Ovary (tissue), 7 donors: ENCODE measurements at regions not wholly inside any gene's neighbourhood (a gene's known extent, or its start where the extent isn't known, plus 50 kb on each side); places are given as distances from the start of the nearest gene placed in this dataset.

Experiments
- DNase-seq, 5 donors: peaks; one replicate each; pipeline ENCODE4 v3.0.0-alpha.2; 2019 to 2020
- H3K27ac ChIP-seq, 2 donors: fragments of 200-600 bp; one replicate each; pipeline versions ENCODE4 v1.5.1 to v1.8.0; 2019 to 2022
- H3K27me3 ChIP-seq: fragments of 200-600 bp; one replicate; pipeline ENCODE4 v1.8.0; 2022
- H3K36me3 ChIP-seq: fragments of 200-600 bp; sonication (generic); one replicate; pipeline ENCODE4 v1.5.1; 2019
- H3K4me1 ChIP-seq: one replicate; pipeline ENCODE4 v1.8.1; 2013; ENCODE audit warnings: mild to moderate bottlenecking, moderate library complexity; ENCODE audit not compliant: insufficient read depth
- H3K4me3 ChIP-seq: fragments of 200-600 bp; sonication (generic); one replicate; pipeline ENCODE4 v1.5.1; 2017
- H3K9me3 ChIP-seq, 2 donors: fragments of 200-600 bp in 1 of 2; sonication (generic) in 1 of 2; one replicate each; pipeline versions ENCODE4 v1.5.1 to v1.8.1; 2013 to 2019; ENCODE audit warnings: mild to moderate bottlenecking in 1 of 2, moderate library complexity in 1 of 2
- CTCF ChIP-seq, 3 donors: fragments of 450-650 bp in 2 of 3; fragments of 200-600 bp in 1 of 3; IDR thresholded peaks; one replicate each; pipeline versions ENCODE4 v1.5.1 to v1.8.0; 2016 to 2022; ENCODE audit warnings: antibody characterized with exemption in 3 of 3, mild to moderate bottlenecking in 1 of 3
- EP300 ChIP-seq: sonication (generic); formaldehyde crosslinking; IDR thresholded peaks from one replicate; pipeline ENCODE4 v1.6.1; 2017; ENCODE audit warnings: antibody characterized with exemption
- POLR2A ChIP-seq: fragments of 450-650 bp; IDR thresholded peaks from one replicate; pipeline ENCODE4 v1.6.1; 2017; ENCODE audit warnings: antibody characterized with exemption, mild to moderate bottlenecking, moderate library complexity
- WGBS, 3 donors: extraction: QIAGEN DNeasy Blood & Tissue Kit in 1 of 3; methylation state at CpG; one replicate each; pipeline versions ENCODE4 v1.1.5 to v1.1.7; 2013 to 2017; 5-methylcytosine and 5-hydroxymethylcytosine counted together
- intact Hi-C, 4 donors: fragments of 100-400 bp; cut with DNase I; formaldehyde crosslinking; loops; one replicate each; pipeline versions ENCODE4 v1.11.0 to v1.15.1; 2022 to 2023
- donor health status: DM: no; HTN: no; CAD: no; lungs with moderate emphysema.
- donor health status: DM: no; HTN: no; CAD: no.
- donor health status: Bipolar disorder and iron deficiency.
- donor health status: DM: no; HTN: no; CAD: no.
- donor health status: DM: yes; HTN: yes; CAD: no.

- no peaks in the 10 kb centered on the region for H3K4me1 ChIP-seq
- no peak overlapping the region for H3K4me3 ChIP-seq
- no peaks in the 10 kb centered on the region for H3K36me3 ChIP-seq
- H3K9me3 ChIP-seq, result no peaks in the 10 kb centered on the region
- WGBS, 3 donors, result 20 to 32% (median 25%) methylated on average over 12 of the region's 12 CpGs
- intact Hi-C loops, result no loop called here
- H3K27me3 ChIP-seq, result no peaks in the 10 kb centered on the region
- no peak for DNase-seq
- no peak overlapping the region for H3K27ac ChIP-seq
- TF ChIP-seq POLR2A (no peak), CTCF (IDR thresholded peaks at IDR 0.05) (no peak), EP300 (no peak)
Observed at GRCh38 chr12:127559349-127560040, 707.5 kb upstream of the TMEM132C start.

GRCh38 chr12:127560041-127560478 lies 706.9 kb upstream of the TMEM132C start:
- WGBS, 3 donors, result 88 to 93% (median 89%) methylated on average over 4 of the region's 4 CpGs
- no peaks in the 10 kb centered on the region for H3K9me3 ChIP-seq
- no peak overlapping the region for H3K4me3 ChIP-seq
- no peaks in the 10 kb centered on the region for H3K27me3 ChIP-seq
- TF ChIP-seq CTCF (IDR thresholded peaks at IDR 0.05) (no peak), EP300 (no peak), POLR2A (no peak)
- H3K36me3 ChIP-seq, result no peaks in the 10 kb centered on the region
- H3K4me1 ChIP-seq, result no peaks in the 10 kb centered on the region
- intact Hi-C loops, result no loop called here
- no peak for DNase-seq
- H3K27ac ChIP-seq, result no peak overlapping the region

GRCh38 chr12:127562816-127563215 lies 704.2 kb upstream of the TMEM132C start:
- Histone ChIP-seq H3K4me3 (no peak overlapping the region), H3K27ac (no peak overlapping the region), H3K4me1 (no peaks in the 10 kb centered on the region), H3K9me3 (no peaks in the 10 kb centered on the region), H3K27me3 (no peaks in the 10 kb centered on the region), H3K36me3 (no peaks in the 10 kb centered on the region)
- WGBS, 3 donors, result 83 to 90% (median 84%) methylated on average over 2 of the region's 2 CpGs
- DNase-seq, result no peak
- TF ChIP-seq CTCF (IDR thresholded peaks at IDR 0.05) (no peak), EP300 (no peak), POLR2A (no peak)
- intact Hi-C loops, result no loop called here

GRCh38 chr12:127565241-127565640 lies 701.7 kb upstream of the TMEM132C start:
- TF ChIP-seq CTCF (IDR thresholded peaks at IDR 0.05), result no peak
- no peak for TF ChIP-seq EP300
- no peak for TF ChIP-seq POLR2A
- H3K27me3 ChIP-seq, result no peaks in the 10 kb centered on the region
- intact Hi-C loops, result no loop called here
- no peak for DNase-seq
- H3K36me3 ChIP-seq, result no peaks in the 10 kb centered on the region
- no peak overlapping the region for H3K4me3 ChIP-seq
- WGBS, 3 donors, result 84 to 90% (median 85%) methylated on average over 4 of the region's 4 CpGs
- no peaks in the 10 kb centered on the region for H3K9me3 ChIP-seq
- no peak overlapping the region for H3K27ac ChIP-seq
- no peaks in the 10 kb centered on the region for H3K4me1 ChIP-seq
